Esophagus muscularis mucosa (tissue), 4 donors: ENCODE measurements at regions not wholly inside any gene's neighbourhood (a gene's known extent, or its start where the extent isn't known, plus 50 kb on each side); places are given as distances from the start of the nearest gene placed in this dataset.

Experiments used
- DNase-seq: peaks from one replicate; pipeline ENCODE4 v3.0.0-alpha.2; 2017; ENCODE audit errors: extremely low spot score
- H3K27ac ChIP-seq, 4 donors: fragments of 200-600 bp; sonication (generic); replicated peaks in 1 of 4; 1 replicate in 3 of 4; 2 replicates in 1 of 4; pipeline ENCODE4 v1.5.1; 2016 to 2019; ENCODE audit warnings: mild to moderate bottlenecking in 1 of 4
- H3K27me3 ChIP-seq, 4 donors: fragments of 200-600 bp; sonication (generic); one replicate each; pipeline versions ENCODE4 v1.5.1 to v1.6.0; 2016 to 2019
- H3K36me3 ChIP-seq, 4 donors: fragments of 200-600 bp; sonication (generic); one replicate each; pipeline ENCODE4 v1.5.1; 2016 to 2019
- H3K4me1 ChIP-seq, 4 donors: fragments of 200-600 bp; sonication (generic); one replicate each; pipeline ENCODE4 v1.5.1; 2016 to 2019
- H3K4me3 ChIP-seq, 4 donors: fragments of 200-600 bp; sonication (generic); 1 replicate in 2 of 4; 2 replicates in 2 of 4; pipeline ENCODE4 v1.5.1; 2016 to 2019; ENCODE audit warnings: mild to moderate bottlenecking in 4 of 4, moderate library complexity in 1 of 4
- H3K9me3 ChIP-seq, 4 donors: fragments of 200-600 bp; sonication (generic); 1 replicate in 3 of 4; 2 replicates in 1 of 4; pipeline ENCODE4 v1.5.1; 2016 to 2019
- CTCF ChIP-seq, 3 experiments: fragments of 200-600 bp in 2 of 3; fragments of 450-650 bp in 1 of 3; sonication (generic) in 2 of 3; IDR thresholded peaks; one replicate each; pipeline ENCODE4 v1.5.1; 2017 to 2019; ENCODE audit warnings: antibody characterized with exemption in 3 of 3, mild to moderate bottlenecking in 2 of 3, moderate library complexity in 1 of 3
- EP300 ChIP-seq: sonication (generic); formaldehyde crosslinking; IDR thresholded peaks from one replicate; pipeline ENCODE4 v1.6.1; 2017; ENCODE audit warnings: antibody characterized with exemption
- POLR2A ChIP-seq: fragments of 450-650 bp; IDR thresholded peaks from one replicate; pipeline ENCODE4 v1.6.1; 2017; ENCODE audit warnings: antibody characterized with exemption, moderate library complexity, mild to moderate bottlenecking, low read depth
- POLR2AphosphoS5 ChIP-seq, 2 donors: sonication (generic); formaldehyde crosslinking; IDR thresholded peaks; one replicate each; pipeline ENCODE4 v1.6.1; 2017; ENCODE audit warnings: antibody characterized with exemption in 2 of 2
- WGBS: methylation state at CpG from one replicate; pipeline ENCODE4 v1.1.5; 2018; 5-methylcytosine and 5-hydroxymethylcytosine counted together
- intact Hi-C: fragments of 100-400 bp; cut with DNase I; formaldehyde crosslinking; loops from one replicate; pipeline ENCODE4 v1.15.1; 2023

GRCh38 chr4:10183462-10183861, 66.9 kb upstream of the WDR1 start:
- intact Hi-C loops = no loop called here
- no peak for TF ChIP-seq POLR2AphosphoS5 (IDR thresholded peaks at IDR 0.05)
- no peak for TF ChIP-seq EP300
- no peak for TF ChIP-seq CTCF (IDR thresholded peaks at IDR 0.05)
- TF ChIP-seq POLR2A = no peak
- H3K36me3 ChIP-seq = no peaks in the 10 kb centered on the region
- H3K27me3 ChIP-seq = no peaks in the 10 kb centered on the region
- H3K4me3 ChIP-seq = no peak overlapping the region
- WGBS = 76% methylated on average over 1 of the region's 1 CpG
- peaks cover 0 to 4% (median 0%) of the 10 kb centered on the region in 4 donors for H3K4me1 ChIP-seq
- no peak for DNase-seq
- H3K27ac ChIP-seq = no peak overlapping the region
- H3K9me3 ChIP-seq = no peaks in the 10 kb centered on the region

GRCh38 chr4:10182446-10183424, 66.1 kb upstream of the WDR1 start:
- intact Hi-C loops = no loop called here
- Histone ChIP-seq H3K9me3 (no peaks in the 10 kb centered on the region), H3K27ac (no peak overlapping the region), H3K27me3 (no peaks in the 10 kb centered on the region), H3K4me3 (no peak overlapping the region), H3K36me3 (no peaks in the 10 kb centered on the region), H3K4me1 (peaks cover 0 to 4% (median 0%) of the 10 kb centered on the region in 4 donors)
- TF ChIP-seq CTCF (IDR thresholded peaks at IDR 0.05) (no peak), POLR2A (no peak), POLR2AphosphoS5 (IDR thresholded peaks at IDR 0.05) (no peak), EP300 (no peak)
- 80% methylated on average over 6 of the region's 6 CpGs for WGBS
- no peak for DNase-seq

GRCh38 chr4:10181745-10182445, 65.3 kb upstream of the WDR1 start:
- no peak for TF ChIP-seq CTCF (IDR thresholded peaks at IDR 0.05)
- TF ChIP-seq EP300 = no peak
- TF ChIP-seq POLR2AphosphoS5 (IDR thresholded peaks at IDR 0.05) = no peak
- no peak for TF ChIP-seq POLR2A
- H3K9me3 ChIP-seq = no peaks in the 10 kb centered on the region
- no peaks in the 10 kb centered on the region for H3K36me3 ChIP-seq
- 87% methylated on average over 8 of the region's 8 CpGs for WGBS
- intact Hi-C loops = no loop called here
- H3K4me3 ChIP-seq = no peak overlapping the region
- no peaks in the 10 kb centered on the region for H3K27me3 ChIP-seq
- peaks cover 0 to 4% (median 0%) of the 10 kb centered on the region in 4 donors for H3K4me1 ChIP-seq
- H3K27ac ChIP-seq = no peak overlapping the region
- no peak for DNase-seq

GRCh38 chr4:10180927-10181744, 64.5 kb upstream of the WDR1 start:
- intact Hi-C loops = no loop called here
- H3K9me3 ChIP-seq = no peaks in the 10 kb centered on the region
- no peak overlapping the region for H3K27ac ChIP-seq
- no peaks in the 10 kb centered on the region for H3K36me3 ChIP-seq
- WGBS = 64% methylated on average over 4 of the region's 4 CpGs
- DNase-seq = no peak
- no peak overlapping the region for H3K4me3 ChIP-seq
- no peak for TF ChIP-seq POLR2A
- TF ChIP-seq EP300 = no peak
- TF ChIP-seq CTCF (IDR thresholded peaks at IDR 0.05) = no peak
- no peak for TF ChIP-seq POLR2AphosphoS5 (IDR thresholded peaks at IDR 0.05)
- no peaks in the 10 kb centered on the region for H3K27me3 ChIP-seq
- H3K4me1 ChIP-seq = peaks cover 0 to 2% (median 0%) of the 10 kb centered on the region in 4 donors
